ENCODE measurements at regions not wholly inside any gene's neighbourhood (a gene's known extent, or its start where the extent isn't known, plus 50 kb on each side); places are given as distances from the start of the nearest gene placed in this dataset.

GRCh38 chr2:18094277-18094676, 215.8 kb downstream of the KCNS3 start (continued):
- no peak for TF ChIP-seq ZNF462 (CRISPR knock-in tag; IDR thresholded peaks at IDR 0.05)

GRCh38 chr2:18093196-18093595, 214.7 kb downstream of the KCNS3 start:
- Mint-ChIP-seq H3K4me3 (no peak overlapping the region), H3K36me3 (ENCODE audit: low read depth) (no peaks in the 10 kb centered on the region), H3K4me1 (peaks cover 3% of the 10 kb centered on the region; the same call in 1 of the 3 replicates), H3K9me3 (no peaks in the 10 kb centered on the region), H3K27ac (no peak overlapping the region), H3K27me3 (ENCODE audit: insufficient read depth, low read depth, poor library complexity) (no peaks in the 10 kb centered on the region)
- Histone ChIP-seq H3K36me3 (ENCODE audit: insufficient read depth) (no peaks in the 10 kb centered on the region), H3F3A (replicated peaks; ENCODE audit: low read depth) (no peaks in the 10 kb centered on the region), H3K27ac (ENCODE audit: low read depth) (no peak overlapping the region), H3K27me3 (ENCODE audit: insufficient read depth) (no peaks in the 10 kb centered on the region), H3K4me1 (ENCODE audit: insufficient read depth) (no peaks in the 10 kb centered on the region), H3K79me2 (replicated peaks; ENCODE audit: insufficient read depth) (no peaks in the 10 kb centered on the region), H3K4me2 (no peak overlapping the region), H3K9me2 (ENCODE audit: insufficient read depth) (peaks cover 14% of the 10 kb centered on the region; the same call in 1 of the 2 replicates), H3K4me3 (no peak overlapping the region), H2AFZ (no peak overlapping the region), H4K20me1 (replicated peaks; ENCODE audit: insufficient read depth) (no peaks in the 10 kb centered on the region)
- DNase-seq (ENCODE audit: low spot score) (no peak), ATAC-seq (no peak)
- TF ChIP-seq ZNF462 (CRISPR knock-in tag; IDR thresholded peaks at IDR 0.05), result no peak
- no peak for TF ChIP-seq CREB1 (CRISPR knock-in tag; IDR thresholded peaks at IDR 0.05; ENCODE audit: low read depth)
- TF ChIP-seq, protein P1, sequence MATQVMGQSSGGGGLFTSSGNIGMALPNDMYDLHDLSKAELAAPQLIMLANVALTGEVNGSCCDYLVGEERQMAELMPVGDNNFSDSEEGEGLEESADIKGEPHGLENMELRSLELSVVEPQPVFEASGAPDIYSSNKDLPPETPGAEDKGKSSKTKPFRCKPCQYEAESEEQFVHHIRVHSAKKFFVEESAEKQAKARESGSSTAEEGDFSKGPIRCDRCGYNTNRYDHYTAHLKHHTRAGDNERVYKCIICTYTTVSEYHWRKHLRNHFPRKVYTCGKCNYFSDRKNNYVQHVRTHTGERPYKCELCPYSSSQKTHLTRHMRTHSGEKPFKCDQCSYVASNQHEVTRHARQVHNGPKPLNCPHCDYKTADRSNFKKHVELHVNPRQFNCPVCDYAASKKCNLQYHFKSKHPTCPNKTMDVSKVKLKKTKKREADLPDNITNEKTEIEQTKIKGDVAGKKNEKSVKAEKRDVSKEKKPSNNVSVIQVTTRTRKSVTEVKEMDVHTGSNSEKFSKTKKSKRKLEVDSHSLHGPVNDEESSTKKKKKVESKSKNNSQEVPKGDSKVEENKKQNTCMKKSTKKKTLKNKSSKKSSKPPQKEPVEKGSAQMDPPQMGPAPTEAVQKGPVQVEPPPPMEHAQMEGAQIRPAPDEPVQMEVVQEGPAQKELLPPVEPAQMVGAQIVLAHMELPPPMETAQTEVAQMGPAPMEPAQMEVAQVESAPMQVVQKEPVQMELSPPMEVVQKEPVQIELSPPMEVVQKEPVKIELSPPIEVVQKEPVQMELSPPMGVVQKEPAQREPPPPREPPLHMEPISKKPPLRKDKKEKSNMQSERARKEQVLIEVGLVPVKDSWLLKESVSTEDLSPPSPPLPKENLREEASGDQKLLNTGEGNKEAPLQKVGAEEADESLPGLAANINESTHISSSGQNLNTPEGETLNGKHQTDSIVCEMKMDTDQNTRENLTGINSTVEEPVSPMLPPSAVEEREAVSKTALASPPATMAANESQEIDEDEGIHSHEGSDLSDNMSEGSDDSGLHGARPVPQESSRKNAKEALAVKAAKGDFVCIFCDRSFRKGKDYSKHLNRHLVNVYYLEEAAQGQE (IDR thresholded peaks at IDR 0.05; ENCODE audit: unreplicated experiment), result no peak
- no peak for TF ChIP-seq POLR2AphosphoS5 (IDR thresholded peaks at IDR 0.05; ENCODE audit: low read depth)
- no peak for TF ChIP-seq ZNF331 (CRISPR knock-in tag; IDR thresholded peaks at IDR 0.05; ENCODE audit: low read depth)
- TF ChIP-seq ZNF114 (CRISPR knock-in tag; IDR thresholded peaks at IDR 0.05), result no peak
